ENCODE measurements at regions not wholly inside any gene's neighbourhood (a gene's known extent, or its start where the extent isn't known, plus 50 kb on each side); places are given as distances from the start of the nearest gene placed in this dataset.

DNA sequence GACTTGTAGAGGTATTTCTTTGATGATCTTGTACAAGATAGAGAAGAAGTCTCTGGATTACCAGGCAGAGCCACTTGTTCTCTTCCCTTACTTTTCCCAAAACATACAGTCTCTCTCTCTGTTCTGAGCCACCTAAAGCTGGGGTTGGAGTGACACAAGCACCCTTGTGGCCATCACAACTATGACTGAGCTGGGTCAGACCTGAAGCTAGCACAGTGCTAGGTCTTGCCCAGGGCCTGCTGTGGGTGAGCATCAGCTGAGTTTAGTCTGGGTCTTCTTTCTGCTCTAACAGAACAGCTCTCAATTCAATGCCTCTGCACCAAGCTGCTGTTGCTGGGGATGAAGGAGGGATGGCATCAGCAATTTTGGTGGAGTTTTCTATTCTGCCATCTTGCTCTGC, 110.2 kb downstream of the HTR1B start:
- no peak overlapping the region for H3K4me3 ChIP-seq (ENCODE audit: low read length)
- TF ChIP-seq, protein P1, sequence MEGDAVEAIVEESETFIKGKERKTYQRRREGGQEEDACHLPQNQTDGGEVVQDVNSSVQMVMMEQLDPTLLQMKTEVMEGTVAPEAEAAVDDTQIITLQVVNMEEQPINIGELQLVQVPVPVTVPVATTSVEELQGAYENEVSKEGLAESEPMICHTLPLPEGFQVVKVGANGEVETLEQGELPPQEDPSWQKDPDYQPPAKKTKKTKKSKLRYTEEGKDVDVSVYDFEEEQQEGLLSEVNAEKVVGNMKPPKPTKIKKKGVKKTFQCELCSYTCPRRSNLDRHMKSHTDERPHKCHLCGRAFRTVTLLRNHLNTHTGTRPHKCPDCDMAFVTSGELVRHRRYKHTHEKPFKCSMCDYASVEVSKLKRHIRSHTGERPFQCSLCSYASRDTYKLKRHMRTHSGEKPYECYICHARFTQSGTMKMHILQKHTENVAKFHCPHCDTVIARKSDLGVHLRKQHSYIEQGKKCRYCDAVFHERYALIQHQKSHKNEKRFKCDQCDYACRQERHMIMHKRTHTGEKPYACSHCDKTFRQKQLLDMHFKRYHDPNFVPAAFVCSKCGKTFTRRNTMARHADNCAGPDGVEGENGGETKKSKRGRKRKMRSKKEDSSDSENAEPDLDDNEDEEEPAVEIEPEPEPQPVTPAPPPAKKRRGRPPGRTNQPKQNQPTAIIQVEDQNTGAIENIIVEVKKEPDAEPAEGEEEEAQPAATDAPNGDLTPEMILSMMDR (conservative IDR thresholded peaks at IDR 0.05; ENCODE audit: low read depth, low read length): no peak
- DNase-seq (ENCODE audit: low read depth): no peak

DNA sequence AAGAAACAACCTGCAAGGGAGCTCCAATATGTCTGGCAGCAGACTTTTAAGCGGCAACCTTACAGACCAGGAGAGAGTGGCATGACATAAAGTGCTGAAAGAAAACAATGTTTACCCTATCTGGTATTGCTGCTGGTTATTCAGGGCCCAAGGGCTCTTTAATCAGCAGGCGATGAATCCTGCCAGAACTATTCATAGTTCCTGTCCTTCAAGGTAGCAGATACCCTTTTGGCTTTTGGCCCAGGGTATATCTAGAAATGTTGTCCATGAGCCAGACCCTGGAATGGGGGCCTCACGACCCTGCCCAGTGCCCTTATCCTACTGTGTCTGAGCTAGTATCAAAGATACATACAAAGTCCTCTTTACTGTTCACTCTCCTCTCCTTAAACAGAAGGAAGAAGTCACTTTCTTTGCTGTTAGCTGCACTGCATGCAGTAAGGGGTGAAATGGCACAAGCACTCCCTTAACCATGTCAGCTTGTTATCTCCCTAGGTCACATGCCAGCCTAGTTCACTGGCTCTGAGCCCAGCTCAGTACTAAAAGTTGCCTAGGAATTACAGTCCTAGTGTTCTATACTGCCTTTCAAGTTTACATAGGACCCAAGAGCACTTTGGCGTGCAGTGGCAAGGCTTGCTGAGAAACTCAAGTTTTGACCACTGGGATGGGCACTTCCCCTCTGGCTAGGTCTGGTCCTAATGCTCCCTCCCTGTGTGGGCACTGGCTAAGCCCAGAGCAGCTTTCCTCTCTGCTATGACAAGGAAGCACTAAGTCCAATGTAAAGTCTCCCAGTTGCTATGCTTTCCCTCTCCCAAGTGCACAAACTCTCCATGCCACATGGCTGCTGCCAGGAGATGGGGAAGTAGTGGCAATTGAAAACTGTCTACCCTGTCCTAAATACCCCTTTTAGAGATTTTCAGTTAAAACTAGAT, 122.0 kb downstream of the HTR1B start:
- no peak overlapping the region for H3K4me3 ChIP-seq (ENCODE audit: low read length)
- TF ChIP-seq, protein P1 (conservative IDR thresholded peaks at IDR 0.05; ENCODE audit: low read depth, low read length): no peak
- DNase-seq (ENCODE audit: low read depth): peak; percentile 13

DNA sequence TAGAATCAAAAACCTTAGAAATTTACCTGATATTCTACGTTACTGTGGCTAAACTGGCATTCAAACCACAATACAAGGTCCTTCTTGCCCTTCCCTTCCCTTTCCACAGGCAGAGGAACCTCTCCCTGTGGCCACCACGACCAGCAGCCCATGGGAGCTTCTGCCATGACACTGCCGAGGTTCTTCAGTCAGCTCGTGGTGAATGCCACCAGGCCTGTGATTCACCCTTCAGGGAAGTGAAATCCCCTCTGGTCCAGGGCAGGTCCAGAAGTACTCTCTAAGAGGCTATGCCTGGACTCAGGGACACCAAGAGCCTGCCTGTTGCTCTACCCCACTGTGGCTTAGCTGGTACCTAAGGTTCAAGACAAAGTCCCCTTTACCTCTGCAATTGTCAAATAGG, 123.0 kb downstream of the HTR1B start:
- H3K4me3 ChIP-seq (ENCODE audit: low read length): no peak overlapping the region
- TF ChIP-seq, protein P1 (conservative IDR thresholded peaks at IDR 0.05; ENCODE audit: low read depth, low read length): no peak
- no peak for DNase-seq (ENCODE audit: low read depth)

DNA sequence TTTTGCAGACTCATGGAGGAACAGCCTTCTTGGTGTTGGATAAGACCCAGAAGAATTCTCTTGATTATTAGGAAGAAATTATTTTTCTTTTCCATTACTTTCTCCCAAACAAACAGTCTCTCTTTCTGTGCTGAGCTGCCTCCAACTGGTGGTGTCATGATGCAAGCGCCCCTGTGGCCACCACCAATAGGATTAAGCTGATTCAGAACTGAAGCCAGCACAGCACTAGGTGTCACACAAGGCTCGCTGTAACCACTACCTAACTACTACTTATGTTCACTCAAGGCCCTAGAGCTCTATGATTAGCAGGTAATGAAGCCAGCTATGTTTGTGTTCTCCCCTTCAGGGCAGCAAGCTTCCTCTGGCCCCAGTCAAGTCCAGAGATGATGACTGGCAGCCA, 123.4 kb downstream of the HTR1B start:
- no peak overlapping the region for H3K4me3 ChIP-seq (ENCODE audit: low read length)
- DNase-seq (ENCODE audit: low read depth): no peak
- TF ChIP-seq, protein P1 (conservative IDR thresholded peaks at IDR 0.05; ENCODE audit: low read depth, low read length): no peak

DNA sequence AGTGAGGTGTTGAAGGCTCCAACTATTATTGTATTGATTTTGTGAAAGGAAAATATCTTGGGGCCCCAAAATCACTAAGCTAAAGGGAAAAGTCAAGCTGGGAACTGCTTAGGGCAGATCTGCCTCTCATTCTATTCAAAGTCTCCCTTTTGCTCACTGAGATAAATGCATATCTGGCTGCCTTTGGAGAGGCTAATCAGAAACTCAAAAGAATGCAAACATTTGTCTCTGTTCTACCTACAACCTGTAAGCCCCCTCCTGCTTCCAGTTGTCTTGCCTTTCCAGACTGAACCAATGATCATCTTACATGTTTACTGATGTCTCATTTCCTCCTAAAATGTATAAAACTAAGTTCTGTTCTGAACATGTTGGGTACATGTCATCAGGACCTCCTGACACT, 125.9 kb downstream of the HTR1B start:
- TF ChIP-seq, protein P1 (conservative IDR thresholded peaks at IDR 0.05; ENCODE audit: low read depth, low read length): no peak
- no peak for DNase-seq (ENCODE audit: low read depth)
- no peak overlapping the region for H3K4me3 ChIP-seq (ENCODE audit: low read length)

DNA sequence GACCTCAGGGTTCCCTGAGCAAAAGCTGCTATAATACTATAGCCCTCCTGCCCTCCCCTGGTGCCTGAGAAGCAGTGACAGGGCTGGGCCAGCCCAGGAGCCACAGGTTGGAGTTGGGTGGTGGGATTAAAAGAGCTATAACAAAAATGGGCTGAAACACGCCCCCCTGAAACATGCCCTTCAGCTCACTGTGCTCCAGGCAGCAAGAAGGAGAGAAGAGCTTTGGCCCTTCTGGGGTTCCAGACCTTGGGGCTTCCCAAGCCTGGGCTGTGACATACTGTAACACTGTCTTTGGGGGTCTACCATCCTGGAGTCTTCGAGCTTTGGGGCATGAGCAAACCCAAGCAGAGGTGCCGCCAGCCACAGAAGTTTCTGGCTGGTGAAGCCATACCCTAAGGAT, 129.2 kb downstream of the HTR1B start:
- H3K4me3 ChIP-seq (ENCODE audit: low read length): no peak overlapping the region
- DNase-seq (ENCODE audit: low read depth): no peak
- TF ChIP-seq, protein P1 (conservative IDR thresholded peaks at IDR 0.05; ENCODE audit: low read depth, low read length): no peak

Data from retinal pigment epithelial cell (primary cell).